GM12891 (cell line): ENCODE measurements at regions not wholly inside any gene's neighbourhood (a gene's known extent, or its start where the extent isn't known, plus 50 kb on each side); places are given as distances from the start of the nearest gene placed in this dataset.
A peak's percentile ranks its signal among the peaks of the same experiment; 100 is the strongest.

Source experiments
- DNase-seq: peaks from one replicate; pipeline ENCODE4 v3.0.0; 2011; ENCODE audit warnings: low spot score; ENCODE audit not compliant: insufficient read length
- FAIRE-seq: peaks from 2 replicates; lab custom pipeline; 2011; peaks lifted over from hg19 to GRCh38; lab: Jason Lieb, UNC
- PAX5 ChIP-seq: IDR thresholded peaks from 2 replicates; pipeline ENCODE4 v1.6.1; 2011; ENCODE audit warnings: low read length, moderate library complexity, mild to moderate bottlenecking; ENCODE audit not compliant: insufficient read depth, severe bottlenecking
- POLR2A ChIP-seq: IDR thresholded peaks from 2 replicates; pipeline ENCODE4 v1.6.1; 2011; ENCODE audit warnings: low read depth, low read length, control low read depth
- POLR2AphosphoS5 ChIP-seq: IDR thresholded peaks from 2 replicates; pipeline ENCODE4 v1.6.1; 2011; ENCODE audit warnings: low read depth, low read length, control low read depth
- POU2F2 ChIP-seq: IDR thresholded peaks from 2 replicates; pipeline ENCODE4 v1.6.1; 2011; ENCODE audit warnings: low read depth, mild to moderate bottlenecking, control low read depth, low read length, moderate library complexity
- SPI1 ChIP-seq: IDR thresholded peaks from 2 replicates; pipeline ENCODE4 v1.6.1; 2011; ENCODE audit warnings: low read depth, low read length, control low read depth
- TAF1 ChIP-seq: IDR thresholded peaks from 2 replicates; pipeline ENCODE4 v1.6.1; 2011; ENCODE audit warnings: low read depth, low read length, control low read depth

GRCh38 chr15:66935688-66936087 is 129.7 kb upstream of the SMAD3 start:
- DNase-seq, result no peak
- no peak for FAIRE-seq
- TF ChIP-seq TAF1 (no peak), POLR2A (no peak), POU2F2 (no peak), POLR2AphosphoS5 (no peak), PAX5 (no peak), SPI1 (no peak)

- FAIRE-seq (no peak), DNase-seq (no peak)
- TF ChIP-seq POLR2AphosphoS5 (no peak), PAX5 (no peak), POLR2A (no peak), TAF1 (no peak), SPI1 (no peak), POU2F2 (no peak)
Observed at GRCh38 chr15:66936109-66936860, 129.1 kb upstream of the SMAD3 start.

- no peak for FAIRE-seq
- TF ChIP-seq POU2F2 (no peak), POLR2A (no peak), PAX5 (no peak), SPI1 (no peak), TAF1 (no peak), POLR2AphosphoS5 (no peak)
- DNase-seq, result no peak
Observed at GRCh38 chr15:66936861-66937582, 128.4 kb upstream of the SMAD3 start.

GRCh38 chr15:66937588-66937987 is 127.8 kb upstream of the SMAD3 start:
- DNase-seq (no peak), FAIRE-seq (no peak)
- TF ChIP-seq POU2F2, result no peak
- no peak for TF ChIP-seq POLR2AphosphoS5
- TF ChIP-seq PAX5, result no peak

GRCh38 chr15:66938114-66938830 is 127.1 kb upstream of the SMAD3 start:
- TF ChIP-seq POU2F2 (no peak), SPI1 (no peak), TAF1 (no peak), POLR2A (no peak), POLR2AphosphoS5 (no peak), PAX5 (no peak)
- no peak for FAIRE-seq
- DNase-seq, result no peak

- FAIRE-seq (no peak), DNase-seq (no peak)
- TF ChIP-seq POU2F2, result no peak
- no peak for TF ChIP-seq POLR2A
- TF ChIP-seq TAF1, result no peak
- no peak for TF ChIP-seq SPI1
- TF ChIP-seq POLR2AphosphoS5, result no peak
- no peak for TF ChIP-seq PAX5
Observed at GRCh38 chr15:66939016-66939415, 126.4 kb upstream of the SMAD3 start.

GRCh38 chr15:66939451-66940023 is 125.9 kb upstream of the SMAD3 start:
- DNase-seq (no peak), FAIRE-seq (no peak)
- TF ChIP-seq POLR2A (no peak), SPI1 (no peak), TAF1 (no peak), POU2F2 (no peak), POLR2AphosphoS5 (no peak), PAX5 (no peak)

- TF ChIP-seq PAX5 (no peak), POU2F2 (no peak), POLR2A (no peak), SPI1 (0 out of 2 replicates have a peak, but pooled peaks have one; percentile 19)
- DNase-seq, result peak; percentile 49
- FAIRE-seq, result peak; percentile 91
Observed at GRCh38 chr15:66940368-66940767, 125.0 kb upstream of the SMAD3 start.

- no peak for DNase-seq
- TF ChIP-seq POLR2AphosphoS5, result no peak
- TF ChIP-seq PAX5, result no peak
- TF ChIP-seq POLR2A, result no peak
- TF ChIP-seq POU2F2, result no peak
- TF ChIP-seq SPI1, result no peak
- peak; percentile 20 for FAIRE-seq
Observed at GRCh38 chr15:66941108-66941711, 124.2 kb upstream of the SMAD3 start.
